D721Med (cell line): ENCODE measurements at regions not wholly inside any gene's neighbourhood (a gene's known extent, or its start where the extent isn't known, plus 50 kb on each side); places are given as distances from the start of the nearest gene placed in this dataset.

ENCODE experiments used
- DNase-seq: peaks from one replicate; pipeline ENCODE4 v3.0.0; 2011; ENCODE audit warnings: low spot score; ENCODE audit not compliant: insufficient read length
- FAIRE-seq: peaks from 2 replicates; lab custom pipeline; 2011; peaks lifted over from hg19 to GRCh38; lab: Jason Lieb, UNC
- TF ChIP-seq, protein P1 (sequence below): IDR thresholded peaks from 2 replicates; pipeline ENCODE4 v1.5.1; 2012; ENCODE audit warnings: mild to moderate bottlenecking, control low read depth; ENCODE audit not compliant: insufficient read depth; ENCODE audit errors: missing control alignments

- FAIRE-seq (no peak), DNase-seq (no peak)
- TF ChIP-seq, protein P1, sequence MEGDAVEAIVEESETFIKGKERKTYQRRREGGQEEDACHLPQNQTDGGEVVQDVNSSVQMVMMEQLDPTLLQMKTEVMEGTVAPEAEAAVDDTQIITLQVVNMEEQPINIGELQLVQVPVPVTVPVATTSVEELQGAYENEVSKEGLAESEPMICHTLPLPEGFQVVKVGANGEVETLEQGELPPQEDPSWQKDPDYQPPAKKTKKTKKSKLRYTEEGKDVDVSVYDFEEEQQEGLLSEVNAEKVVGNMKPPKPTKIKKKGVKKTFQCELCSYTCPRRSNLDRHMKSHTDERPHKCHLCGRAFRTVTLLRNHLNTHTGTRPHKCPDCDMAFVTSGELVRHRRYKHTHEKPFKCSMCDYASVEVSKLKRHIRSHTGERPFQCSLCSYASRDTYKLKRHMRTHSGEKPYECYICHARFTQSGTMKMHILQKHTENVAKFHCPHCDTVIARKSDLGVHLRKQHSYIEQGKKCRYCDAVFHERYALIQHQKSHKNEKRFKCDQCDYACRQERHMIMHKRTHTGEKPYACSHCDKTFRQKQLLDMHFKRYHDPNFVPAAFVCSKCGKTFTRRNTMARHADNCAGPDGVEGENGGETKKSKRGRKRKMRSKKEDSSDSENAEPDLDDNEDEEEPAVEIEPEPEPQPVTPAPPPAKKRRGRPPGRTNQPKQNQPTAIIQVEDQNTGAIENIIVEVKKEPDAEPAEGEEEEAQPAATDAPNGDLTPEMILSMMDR = no peak
Measured at GRCh38 chr18:38718365-38718901, 1152.8 kb upstream of the CELF4 start.

DNA sequence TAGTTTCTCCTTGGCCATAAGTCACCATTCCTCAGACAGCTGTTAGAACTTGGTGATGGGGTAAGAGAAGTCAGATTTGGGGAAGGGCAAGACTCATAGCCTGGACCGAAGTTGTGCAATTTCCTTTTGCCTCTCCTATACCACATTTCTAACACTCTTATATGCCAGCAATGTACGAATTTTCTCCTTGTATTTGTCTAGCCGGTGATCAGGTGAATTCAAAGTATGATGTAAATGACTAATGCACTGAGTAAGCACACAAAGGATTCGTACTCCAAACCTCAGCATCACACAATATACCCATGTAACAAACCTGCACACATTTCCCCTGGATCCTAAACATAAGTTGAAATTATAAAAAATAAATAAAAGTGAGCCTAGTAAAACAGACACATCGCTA lies 1143.5 kb upstream of the CELF4 start:
- TF ChIP-seq, protein P1 = no peak
- no peak for FAIRE-seq
- no peak for DNase-seq

DNA sequence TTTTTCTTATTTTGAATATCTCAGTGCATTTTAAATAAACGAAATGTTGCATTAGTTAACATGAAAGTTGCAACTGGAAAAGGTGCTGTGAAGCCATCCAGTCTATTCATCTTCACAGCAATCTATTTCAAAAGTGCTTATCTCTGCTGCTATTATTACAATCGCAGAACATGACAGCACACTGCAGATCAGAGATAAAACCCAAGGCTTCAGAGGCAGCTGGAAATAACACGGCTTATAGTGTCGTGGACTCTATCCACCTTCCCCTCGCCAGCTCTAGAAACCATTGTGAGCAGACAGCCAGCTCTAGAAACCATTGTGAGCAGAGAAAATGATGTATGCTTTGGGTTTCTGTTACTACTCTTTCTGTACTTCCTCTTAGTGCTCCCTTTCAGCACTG lies 1140.8 kb upstream of the CELF4 start:
- TF ChIP-seq, protein P1 = no peak
- DNase-seq (no peak), FAIRE-seq (no peak)

- FAIRE-seq (no peak), DNase-seq (no peak)
- TF ChIP-seq, protein P1 = no peak
Measured at GRCh38 chr18:38698088-38698487, 1132.5 kb upstream of the CELF4 start.

DNA sequence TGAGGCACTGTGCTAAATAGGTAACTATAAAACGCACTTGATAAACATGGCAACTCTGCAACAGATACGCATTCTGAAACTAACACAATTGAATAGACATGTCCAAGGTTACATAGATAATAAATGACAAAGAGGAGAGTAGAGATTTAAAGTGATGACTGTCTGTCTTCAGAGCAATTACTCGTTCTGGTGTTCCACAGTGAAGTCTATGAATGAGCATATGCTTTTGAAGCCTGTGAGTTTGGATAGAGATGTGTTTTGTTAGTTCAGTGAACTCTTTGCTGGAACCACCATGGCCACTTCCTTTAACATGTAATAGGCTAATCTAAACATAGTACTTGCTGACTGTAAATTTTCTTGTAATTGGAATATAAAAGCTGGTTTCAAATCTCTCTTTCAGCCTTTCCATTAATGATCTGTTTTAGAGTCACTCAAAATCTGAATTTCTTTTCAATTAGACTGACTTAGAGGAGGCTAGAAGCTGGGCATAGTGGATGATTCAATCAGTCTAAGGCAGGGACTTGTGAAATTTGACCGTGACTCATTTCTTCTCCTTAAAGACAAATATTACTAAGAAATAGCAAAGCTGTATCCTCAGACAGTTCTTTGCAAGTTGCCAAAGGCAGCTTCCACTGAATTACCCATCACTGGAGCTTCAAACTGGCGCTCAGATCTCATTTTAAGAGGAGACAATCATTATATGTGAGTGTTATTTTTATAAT lies 1130.1 kb upstream of the CELF4 start:
- FAIRE-seq (no peak), DNase-seq (no peak)
- TF ChIP-seq, protein P1 = no peak

GRCh38 chr18:38693104-38693503 lies 1127.5 kb upstream of the CELF4 start:
- DNase-seq (no peak), FAIRE-seq (no peak)
- TF ChIP-seq, protein P1 = no peak

GRCh38 chr18:38690626-38691025 lies 1125.0 kb upstream of the CELF4 start:
- DNase-seq (no peak), FAIRE-seq (no peak)
- TF ChIP-seq, protein P1 = no peak
